HG03066 (cell line): ENCODE measurements at regions not wholly inside any gene's neighbourhood (a gene's known extent, or its start where the extent isn't known, plus 50 kb on each side); places are given as distances from the start of the nearest gene placed in this dataset.

ENCODE experiments used
- ATAC-seq: cut with Tn5 transposase; IDR thresholded peaks from one replicate; pipeline ENCODE4 v1.9.1; 2021; ENCODE audit warnings: low read depth; ENCODE audit not compliant: unreplicated experiment

DNA sequence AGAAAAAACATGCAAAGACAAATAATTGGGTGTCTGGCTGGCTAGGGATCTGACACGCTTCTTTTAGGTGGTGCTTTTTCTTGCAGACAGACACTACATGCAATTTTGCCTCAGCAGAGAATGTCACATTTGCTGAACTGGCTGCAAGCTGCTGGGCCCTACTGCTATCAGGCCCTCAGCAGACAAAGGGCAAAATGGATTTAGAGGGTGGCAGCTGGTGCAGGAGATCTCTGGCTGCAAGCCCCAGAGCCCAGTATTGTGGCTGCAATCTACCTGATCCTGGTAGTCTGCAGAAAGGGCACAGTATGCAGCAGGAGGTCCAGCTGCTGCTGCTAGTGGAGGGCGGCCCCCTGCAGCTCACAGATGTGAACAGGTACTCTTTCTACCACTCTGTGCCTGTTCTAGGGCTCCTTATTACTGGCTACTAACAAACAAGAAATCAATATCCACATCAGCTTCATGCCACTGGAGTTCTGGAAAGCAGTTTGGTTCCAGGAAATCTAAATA is 796.7 kb upstream of the CELF4 start:
- no peak for ATAC-seq

DNA sequence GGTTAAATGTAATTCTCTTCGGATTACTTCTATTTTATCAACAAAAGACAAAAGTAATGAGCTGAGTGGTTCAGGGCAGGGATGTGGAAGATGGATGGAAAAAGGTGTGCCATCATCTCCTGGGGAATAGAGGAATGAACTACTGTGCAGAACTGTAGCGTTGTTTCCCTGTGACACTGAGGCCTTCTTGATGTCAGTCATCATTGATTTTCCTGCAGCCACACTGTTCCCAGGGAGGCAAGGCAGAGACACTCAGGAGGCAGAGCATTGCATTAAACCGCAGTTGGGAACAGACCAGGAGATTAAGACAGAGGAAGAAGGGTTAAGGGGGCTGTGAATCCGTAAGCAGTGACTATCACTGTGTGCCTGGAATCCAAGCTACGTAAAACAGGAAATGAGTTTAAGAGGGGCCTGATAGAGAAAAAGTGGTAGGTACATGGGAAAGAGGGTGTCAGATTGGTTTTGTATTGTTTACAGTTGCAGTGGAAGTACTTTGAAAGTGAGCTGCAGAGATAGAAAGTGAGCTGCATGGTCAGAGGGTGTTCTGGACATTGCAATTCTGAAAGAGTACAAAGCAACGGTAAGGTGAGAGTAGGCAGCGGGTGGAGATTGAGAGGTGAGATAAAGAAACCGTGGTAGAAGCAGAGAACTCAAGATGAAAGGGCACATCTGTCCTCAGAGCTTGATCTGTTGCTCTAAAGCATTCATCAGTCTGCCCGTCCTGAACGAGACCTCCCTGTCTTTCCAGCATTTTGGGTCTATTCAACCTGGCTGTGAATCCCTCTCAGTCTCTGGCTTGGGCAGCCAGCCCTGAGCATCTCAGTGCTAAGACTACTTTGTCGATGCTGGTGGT is 793.4 kb upstream of the CELF4 start:
- no peak for ATAC-seq

DNA sequence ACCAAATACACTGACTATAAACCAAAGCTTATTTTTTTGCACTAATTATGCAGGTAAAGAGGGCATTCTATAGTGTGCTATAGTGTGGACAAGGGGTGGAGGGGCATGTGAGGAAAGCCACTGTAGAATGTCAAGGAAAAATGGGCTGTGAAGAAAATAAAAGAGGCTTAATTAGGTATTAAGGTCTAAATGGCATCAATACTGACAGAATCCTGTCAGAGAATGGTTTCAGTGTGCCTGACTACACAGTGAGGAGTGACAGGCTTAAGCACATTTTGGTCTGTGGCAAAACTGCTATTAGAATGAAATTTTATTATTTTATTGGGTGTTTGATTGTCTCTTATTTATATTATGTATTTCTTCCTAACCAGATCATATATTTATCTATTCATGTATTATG is 787.6 kb upstream of the CELF4 start:
- ATAC-seq = no peak

DNA sequence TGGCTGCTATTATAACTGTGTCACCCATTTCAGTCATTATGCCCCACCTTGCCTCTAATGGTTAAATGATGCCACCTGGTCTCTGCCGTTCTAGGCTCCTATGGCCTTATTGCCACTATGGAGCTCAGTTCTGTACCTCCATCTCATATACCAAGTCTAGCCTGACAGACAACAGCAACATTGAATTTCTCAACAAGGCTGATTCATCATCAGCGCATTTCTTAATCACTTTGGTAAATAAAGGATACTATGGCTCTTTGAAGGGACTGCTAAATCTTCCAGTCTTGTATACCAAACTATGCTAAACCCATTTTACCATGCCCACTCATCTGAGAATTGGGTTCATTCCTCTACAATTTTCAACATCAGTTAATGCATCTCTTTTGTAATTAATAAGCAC is 784.5 kb upstream of the CELF4 start:
- no peak for ATAC-seq

DNA sequence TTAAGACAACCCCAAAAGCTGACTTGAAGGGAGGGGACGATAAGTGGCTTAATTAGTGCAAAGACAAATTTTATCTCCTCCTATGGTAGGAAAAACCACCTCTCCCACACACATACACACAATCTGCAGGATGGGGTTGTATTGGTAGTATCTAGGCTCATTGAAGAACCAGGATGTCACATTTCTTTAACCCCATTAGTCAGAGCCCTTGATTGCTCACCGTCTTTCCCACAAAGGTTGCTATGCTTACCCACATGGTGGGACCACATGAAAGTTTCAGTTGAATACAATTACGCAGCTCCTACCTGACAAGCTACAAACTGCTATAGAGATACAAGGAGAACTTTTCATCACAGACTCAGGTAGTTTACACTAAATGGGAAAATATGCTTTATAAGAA is 765.0 kb upstream of the CELF4 start:
- no peak for ATAC-seq

DNA sequence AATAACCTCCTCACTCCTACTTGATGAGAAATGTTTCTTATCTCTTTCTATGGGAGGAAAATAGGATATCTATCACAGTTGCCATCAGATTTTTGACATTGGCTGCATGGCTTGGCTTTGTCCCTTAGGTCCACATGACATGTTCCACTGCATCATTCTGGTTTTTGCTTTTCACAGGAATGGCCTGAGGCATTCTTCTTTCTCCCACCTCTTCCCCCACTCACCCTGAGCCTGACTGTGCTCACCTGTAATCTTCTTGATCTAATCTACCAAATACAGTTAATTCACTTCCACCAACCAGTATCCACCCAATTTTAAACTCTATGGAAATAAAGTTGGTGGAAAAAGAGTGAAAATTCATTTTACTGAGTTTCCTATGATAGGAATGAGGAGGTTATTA is 763.5 kb upstream of the CELF4 start:
- ATAC-seq = no peak

DNA sequence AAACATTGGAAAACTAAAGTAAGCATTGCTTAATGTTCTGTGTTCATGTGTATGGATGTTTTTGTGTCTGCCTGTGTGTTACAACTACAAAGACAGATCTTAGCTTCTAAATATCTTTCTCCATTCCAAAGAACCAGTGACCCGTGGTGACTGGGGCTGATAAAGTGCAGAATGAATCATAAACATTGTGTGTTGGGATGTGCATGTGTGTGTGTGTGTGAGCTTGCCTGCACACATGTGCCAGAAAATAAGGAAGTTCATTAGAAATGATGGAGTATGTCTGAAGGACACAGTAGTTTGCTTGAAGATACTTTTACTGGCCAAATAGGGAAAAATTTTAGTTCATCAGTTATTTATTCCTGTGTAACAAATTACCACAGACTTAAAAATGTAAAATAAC is 756.6 kb upstream of the CELF4 start:
- ATAC-seq = no peak

DNA sequence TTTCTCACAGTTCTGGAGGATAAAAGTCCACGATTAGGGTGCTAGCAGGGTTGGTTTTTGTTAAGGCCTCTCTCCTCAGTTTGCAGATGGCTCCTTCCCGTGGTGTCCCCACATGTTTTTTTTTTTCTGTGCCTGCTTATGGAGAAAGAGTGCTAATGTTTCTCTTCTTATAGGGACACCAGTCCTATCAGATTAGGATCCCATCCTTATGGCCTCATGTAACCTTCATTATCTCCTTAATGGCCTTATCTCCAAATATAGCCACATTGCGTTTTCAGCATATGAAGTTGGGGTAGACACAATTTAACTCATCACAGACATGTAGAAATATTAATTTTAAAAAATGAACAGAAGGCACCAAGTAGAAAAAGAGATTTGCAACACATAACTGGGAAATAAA is 755.7 kb upstream of the CELF4 start:
- ATAC-seq = no peak

DNA sequence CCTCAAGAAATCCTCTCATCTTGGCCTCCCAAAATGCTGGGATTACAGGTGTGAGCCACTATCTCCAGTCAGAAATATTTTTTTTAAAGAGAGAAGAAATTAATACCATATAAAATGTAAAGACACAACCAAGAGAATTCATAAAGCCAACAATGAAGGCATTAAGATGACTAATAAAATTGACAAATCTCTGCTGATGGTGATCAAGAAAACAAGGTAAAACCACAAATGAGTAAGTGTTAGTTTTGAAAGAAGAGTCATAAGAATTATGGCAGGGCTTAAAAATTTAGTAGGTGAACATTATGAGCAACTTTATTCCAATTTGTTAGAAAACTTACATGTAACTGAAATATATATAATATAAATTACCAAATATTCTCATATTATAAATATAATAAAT is 752.8 kb upstream of the CELF4 start:
- ATAC-seq = no peak

DNA sequence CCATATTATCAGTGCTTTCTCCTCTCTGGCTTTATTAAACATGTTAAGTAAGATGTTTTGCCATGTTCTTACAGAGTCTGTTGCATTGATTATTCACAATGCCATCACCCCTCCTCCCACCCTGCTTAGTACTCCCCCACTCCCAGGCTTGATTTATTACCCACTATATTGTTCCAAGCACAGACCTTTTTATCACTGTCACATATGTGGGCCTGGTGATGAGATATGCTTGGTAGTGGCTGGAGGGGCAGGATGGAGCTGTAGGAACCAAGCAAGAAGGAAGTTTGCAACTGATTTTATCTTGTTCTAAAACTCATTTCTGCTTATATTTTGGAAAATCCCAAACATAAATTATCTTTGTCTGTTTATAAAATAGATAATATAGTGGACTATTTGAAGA is 748.2 kb upstream of the CELF4 start:
- no peak for ATAC-seq

DNA sequence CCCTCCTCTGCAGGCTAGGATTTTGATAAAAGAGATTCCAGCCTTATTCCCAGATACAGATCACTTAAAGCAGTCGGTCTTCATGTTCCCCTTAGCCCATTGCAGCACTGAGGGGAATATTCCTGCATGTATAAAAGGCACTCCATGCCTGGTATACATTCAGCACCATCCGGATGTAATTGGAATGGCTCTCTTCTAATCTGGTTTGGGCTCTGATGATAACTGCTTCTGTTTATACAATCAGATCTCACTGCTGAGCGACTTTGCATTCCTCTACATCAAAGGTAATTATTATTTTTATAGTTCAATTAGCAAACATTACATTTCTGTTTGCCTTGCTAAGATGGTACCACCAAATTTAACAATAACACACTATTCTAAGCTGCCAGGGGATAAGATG is 746.9 kb upstream of the CELF4 start:
- ATAC-seq = no peak

DNA sequence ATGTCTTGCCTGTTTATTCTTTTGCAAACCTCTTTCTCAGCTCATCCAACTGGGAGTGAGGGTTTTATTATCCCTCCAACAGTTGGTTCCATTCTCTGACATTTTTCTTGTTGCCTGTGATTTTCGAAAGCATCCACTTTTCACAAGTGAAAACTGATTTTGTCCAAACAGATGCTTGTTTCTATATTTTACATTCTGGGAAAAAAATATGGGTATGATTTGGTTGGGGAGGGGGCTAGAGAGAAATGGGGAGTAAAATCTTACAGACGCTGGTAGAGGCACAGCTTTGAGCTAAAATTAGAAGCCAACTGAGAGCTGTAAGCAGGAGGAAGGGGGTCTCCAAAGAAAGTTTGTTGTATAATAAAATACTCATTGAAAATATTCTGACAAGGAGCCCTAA is 745.3 kb upstream of the CELF4 start:
- ATAC-seq = no peak

DNA sequence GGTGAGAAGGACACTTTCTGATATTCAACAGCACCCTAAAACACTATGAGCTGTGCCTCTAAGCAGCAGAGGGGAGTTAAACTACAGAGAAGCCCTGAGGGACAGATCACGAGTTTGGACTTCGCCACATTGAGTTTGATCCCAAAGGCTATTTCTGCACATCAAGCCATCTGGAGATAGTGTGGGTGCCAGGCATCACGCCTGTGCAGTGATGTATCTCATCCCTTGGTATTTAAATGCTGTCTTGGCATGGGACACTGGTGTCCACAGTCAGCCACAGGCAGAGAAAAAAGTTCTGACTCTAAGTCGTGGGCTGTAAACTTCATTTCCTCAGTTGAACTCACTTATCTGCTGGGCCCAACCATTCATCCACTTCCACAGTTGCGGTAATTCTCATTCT is 742.3 kb upstream of the CELF4 start:
- ATAC-seq = no peak

DNA sequence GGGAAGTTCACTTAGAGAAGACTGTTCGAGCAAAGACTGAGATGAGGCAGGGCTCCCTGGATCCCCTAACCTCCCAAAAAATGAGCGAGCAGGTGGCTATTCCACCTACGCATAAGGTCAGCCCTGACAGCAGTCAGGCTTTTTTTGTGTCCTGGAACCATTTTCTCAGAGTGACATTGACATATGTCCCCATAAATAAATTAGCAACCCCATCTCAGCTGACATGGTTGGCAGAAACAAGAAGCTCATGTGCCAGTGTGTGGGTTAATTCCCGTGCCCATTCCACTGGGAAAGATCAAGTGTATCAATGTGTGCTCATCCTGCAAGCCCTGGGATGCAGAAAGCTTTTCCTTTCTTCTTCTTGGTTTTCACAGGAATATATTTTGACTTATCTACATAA is 740.4 kb upstream of the CELF4 start:
- no peak for ATAC-seq

DNA sequence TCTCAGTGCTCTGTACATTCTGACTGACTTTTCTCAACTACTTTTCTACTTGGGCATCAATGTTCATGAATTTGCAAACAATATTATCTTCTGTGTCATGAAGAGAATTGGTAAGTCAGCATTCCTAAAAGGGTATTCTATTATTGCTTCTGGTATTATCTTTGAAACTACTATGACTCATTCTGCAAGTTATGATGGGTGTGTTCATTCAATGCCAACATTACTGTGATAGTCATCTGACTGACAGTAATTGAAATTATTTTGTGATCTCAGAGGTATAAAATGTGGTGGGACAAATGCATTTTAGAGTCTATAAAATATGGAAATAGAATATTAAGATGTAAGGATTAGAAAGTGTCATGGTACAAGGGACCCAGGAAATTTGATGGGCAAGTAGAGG is 736.0 kb upstream of the CELF4 start:
- no peak for ATAC-seq

DNA sequence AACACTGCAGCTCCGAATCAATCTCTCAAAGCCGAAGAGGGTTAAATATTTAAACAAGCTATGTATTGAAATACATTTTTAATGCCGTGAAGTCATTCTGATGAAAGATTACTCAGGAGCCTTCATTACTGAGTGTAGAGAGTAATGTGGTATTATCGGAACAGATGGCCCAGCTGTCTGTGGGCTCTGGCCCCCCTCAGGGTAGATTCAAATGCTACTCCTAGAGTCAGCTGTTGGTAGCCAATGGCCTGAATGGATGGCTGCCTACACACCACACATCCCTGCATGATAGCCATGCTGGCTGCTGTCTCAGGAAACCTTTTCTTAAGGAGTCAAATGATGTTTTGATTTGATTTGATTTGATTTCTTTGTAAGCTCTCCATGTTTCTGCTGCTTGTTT is 732.3 kb upstream of the CELF4 start:
- ATAC-seq = no peak

DNA sequence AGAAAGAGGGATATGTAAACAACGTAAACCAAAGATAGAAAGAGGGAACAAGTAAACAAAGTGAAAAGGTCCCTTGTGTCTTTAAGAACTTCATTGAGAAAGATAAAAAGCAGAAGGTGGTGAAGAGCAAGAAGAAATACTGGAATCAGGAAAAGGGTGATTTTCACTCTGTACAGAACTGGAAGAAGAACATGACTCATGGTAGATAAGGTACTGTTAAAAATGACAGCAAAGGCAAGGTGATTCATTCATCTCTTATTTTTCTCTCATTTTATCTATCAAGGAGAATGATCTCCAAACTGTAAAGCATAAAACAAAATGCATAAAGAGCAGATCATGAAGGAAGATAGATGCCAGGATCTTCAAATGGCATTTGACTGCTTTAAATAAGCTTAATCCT is 724.6 kb upstream of the CELF4 start:
- no peak for ATAC-seq

DNA sequence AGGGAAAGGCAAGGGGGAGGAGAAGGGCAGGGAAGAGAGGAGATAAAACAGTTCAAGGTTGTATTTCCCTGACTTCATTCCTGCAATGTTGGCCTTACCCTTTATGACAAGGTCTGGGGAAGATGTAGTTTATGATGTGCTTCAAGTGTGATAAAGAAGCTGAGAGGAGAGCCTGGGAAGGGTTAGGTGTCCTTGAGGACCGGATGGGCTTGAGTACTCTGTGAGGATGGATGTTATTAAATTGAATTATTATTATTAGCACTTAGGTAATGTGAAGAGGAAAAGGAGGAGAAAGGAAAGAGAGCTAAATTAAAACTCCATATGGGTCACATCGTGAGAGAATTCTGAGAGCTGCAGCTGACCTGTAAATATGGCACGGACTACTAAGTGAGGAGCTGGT is 719.4 kb upstream of the CELF4 start:
- ATAC-seq = no peak

DNA sequence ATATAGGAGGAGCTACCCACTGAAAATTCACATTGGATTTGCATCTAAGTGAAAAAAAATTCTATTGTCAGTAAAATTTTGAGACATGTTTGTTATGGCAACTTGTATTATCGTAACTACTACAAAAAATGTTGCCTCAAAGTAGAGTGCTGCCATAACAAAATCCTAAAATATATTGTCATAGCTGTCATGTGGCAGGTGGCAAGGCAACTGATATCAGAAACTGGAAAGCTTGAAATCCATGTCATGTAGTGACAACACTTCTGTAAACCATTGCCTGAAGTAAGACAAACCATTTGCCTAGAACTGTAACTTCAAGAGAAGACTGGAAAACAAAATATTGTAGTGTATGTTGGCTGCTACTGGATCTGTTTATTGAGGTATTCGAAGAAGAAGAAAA is 697.5 kb upstream of the CELF4 start:
- ATAC-seq = no peak

DNA sequence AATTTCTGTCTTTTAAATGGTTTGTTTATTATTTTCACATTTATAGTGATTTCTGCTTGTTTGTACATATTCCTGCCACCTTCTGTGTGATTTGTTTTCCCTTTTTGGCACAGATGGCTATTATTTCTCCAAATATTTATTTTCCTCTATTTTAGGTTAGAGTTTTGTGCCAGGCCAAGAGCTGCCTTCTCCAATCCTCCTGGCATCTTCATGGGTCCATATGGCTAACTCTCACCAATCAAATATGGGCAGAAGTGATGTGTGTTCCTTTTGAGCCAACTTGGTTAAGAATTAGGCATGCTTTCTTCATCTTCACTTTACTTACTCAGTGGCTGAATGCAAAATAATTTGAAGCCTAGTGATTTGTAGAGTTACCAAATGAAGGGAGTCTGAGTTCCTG is 697.1 kb upstream of the CELF4 start:
- no peak for ATAC-seq

DNA sequence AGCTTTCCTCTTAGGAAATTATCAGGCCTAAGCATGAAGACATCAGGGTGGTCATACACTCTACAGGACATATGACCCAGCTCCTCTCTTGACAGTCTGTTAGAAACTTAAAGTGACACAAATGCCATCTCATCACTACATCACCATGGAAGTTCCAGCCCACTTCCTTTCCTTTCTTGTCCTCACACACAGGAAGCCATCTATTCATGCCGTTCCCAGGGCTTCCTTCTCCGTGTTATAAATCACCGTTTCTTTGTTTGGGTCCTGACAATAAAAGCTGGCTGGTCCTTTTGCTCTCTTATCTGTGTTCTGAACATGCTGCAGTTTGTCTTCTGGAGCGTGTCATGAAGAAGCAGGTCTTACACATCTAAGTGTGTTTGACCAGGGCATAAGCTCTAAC is 692.1 kb upstream of the CELF4 start:
- ATAC-seq = no peak

DNA sequence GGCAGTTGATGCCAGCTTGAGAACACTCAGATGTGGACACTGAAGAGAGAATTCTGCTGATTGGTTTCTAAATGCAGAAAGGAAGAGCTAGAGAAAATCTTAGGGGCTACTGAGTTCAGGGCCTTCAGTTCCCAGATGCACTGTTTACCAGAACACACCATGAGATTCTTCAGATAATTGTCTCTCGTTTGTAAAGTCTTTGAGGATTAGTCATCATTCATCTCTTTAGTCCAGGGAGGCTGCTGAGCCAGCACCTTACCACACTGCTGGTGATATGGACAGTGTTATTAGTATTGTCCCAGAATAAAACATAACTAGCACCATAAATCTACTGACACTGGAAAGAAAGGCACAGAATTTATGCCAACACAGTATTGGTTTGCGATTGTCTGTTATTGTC is 690.8 kb upstream of the CELF4 start:
- ATAC-seq = no peak

DNA sequence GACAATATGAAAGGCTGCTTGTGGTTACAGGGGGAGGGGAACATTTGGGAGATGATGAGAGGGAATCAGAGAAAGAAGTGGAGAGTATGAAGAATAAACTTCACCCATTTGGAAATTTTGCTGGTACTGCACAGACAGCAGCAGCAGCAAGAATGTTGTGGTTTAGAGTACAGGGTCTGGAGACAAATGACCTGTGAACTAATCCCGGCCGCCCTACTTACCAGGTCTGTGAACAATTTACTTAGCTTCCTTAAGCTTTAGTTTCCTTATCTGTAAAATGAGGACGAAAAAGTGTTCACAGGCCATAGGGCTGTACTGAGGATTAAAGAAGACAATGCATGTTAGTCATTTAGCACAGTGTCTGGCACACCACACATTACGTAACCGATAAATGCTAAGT is 685.4 kb upstream of the CELF4 start:
- ATAC-seq = no peak
